Fibroblast of the aortic adventitia (primary cell): ENCODE measurements at regions not wholly inside any gene's neighbourhood (a gene's known extent, or its start where the extent isn't known, plus 50 kb on each side); places are given as distances from the start of the nearest gene placed in this dataset.
A peak's percentile ranks its signal among the peaks of the same experiment; 100 is the strongest.

Source experiments
- DNase-seq: peaks from one replicate; pipeline ENCODE4 v3.0.0-alpha.2; 2010; ENCODE audit warnings: low read depth
- H3K4me3 ChIP-seq: 2 replicates; pipeline ENCODE4 v1.5.1; 2011; ENCODE audit warnings: low read depth, mild to moderate bottlenecking, control low read depth, low read length, moderate library complexity
- TF ChIP-seq, protein P1 (sequence below): IDR thresholded peaks from 2 replicates; pipeline ENCODE4 v1.5.1; 2011; ENCODE audit warnings: mild to moderate bottlenecking, low read length, control low read depth, inconsistent platforms; ENCODE audit not compliant: insufficient read depth

DNA sequence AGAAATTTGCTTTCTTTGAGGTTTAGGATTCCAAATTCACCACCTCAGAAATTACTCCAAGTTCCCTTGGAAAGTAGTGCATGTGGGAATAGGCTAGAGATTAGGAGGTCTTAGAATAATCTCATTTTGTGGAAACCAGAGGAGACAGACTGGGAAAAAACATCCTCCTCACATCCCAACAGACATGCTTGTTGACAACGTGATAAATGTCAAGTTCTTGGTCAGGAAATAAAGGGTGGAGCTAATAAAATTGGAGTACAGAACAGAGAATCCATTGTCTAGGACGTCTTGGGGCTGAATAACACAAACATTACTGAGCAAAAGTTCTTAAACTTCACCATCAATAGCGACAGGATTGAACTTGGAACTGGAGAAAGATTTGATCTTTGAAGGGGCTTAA is 233.4 kb downstream of the PABPC4L start:
- TF ChIP-seq, protein P1, sequence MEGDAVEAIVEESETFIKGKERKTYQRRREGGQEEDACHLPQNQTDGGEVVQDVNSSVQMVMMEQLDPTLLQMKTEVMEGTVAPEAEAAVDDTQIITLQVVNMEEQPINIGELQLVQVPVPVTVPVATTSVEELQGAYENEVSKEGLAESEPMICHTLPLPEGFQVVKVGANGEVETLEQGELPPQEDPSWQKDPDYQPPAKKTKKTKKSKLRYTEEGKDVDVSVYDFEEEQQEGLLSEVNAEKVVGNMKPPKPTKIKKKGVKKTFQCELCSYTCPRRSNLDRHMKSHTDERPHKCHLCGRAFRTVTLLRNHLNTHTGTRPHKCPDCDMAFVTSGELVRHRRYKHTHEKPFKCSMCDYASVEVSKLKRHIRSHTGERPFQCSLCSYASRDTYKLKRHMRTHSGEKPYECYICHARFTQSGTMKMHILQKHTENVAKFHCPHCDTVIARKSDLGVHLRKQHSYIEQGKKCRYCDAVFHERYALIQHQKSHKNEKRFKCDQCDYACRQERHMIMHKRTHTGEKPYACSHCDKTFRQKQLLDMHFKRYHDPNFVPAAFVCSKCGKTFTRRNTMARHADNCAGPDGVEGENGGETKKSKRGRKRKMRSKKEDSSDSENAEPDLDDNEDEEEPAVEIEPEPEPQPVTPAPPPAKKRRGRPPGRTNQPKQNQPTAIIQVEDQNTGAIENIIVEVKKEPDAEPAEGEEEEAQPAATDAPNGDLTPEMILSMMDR: no peak
- H3K4me3 ChIP-seq: no peak overlapping the region
- DNase-seq: no peak

DNA sequence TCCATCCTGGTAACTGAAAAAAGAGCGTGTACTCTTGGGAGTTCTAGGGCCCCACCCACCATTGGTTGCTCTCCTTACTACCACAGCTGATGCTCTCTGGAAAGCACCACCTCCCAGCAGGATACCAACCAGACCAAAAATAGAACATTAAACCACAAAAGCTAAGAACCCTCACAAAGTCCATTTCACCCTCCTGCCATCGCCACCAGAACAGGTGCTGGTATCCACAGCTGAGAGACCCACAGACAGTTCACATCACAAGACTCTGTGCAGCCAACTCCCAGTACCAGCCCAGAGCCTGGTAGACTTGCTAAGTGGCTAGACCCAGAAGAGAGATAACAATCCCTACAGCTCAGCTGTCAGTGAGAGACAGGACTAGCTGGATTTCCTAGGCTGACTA is 240.6 kb downstream of the PABPC4L start:
- TF ChIP-seq, protein P1: no peak
- no peak for DNase-seq
- H3K4me3 ChIP-seq: no peak overlapping the region

DNA sequence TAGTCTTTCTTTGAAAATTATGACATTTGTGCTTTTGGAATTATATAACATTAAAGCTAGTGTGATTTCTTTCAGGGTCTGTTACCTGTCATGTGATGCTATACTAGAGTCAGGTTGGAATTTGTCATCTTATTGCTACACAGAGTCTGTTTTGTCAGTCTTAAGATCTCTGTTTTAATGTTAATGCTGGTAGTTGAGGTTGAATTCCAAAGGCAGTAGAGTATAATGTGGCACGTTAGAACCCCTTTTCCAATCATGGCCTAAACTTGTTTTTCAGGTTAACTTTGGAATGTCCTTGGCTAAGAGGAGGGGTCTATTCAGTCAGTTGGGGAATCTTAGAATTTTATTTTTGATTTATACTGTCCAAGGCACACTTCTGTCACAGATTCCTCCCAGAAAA is 258.5 kb downstream of the PABPC4L start:
- no peak overlapping the region for H3K4me3 ChIP-seq
- TF ChIP-seq, protein P1: no peak
- no peak for DNase-seq

DNA sequence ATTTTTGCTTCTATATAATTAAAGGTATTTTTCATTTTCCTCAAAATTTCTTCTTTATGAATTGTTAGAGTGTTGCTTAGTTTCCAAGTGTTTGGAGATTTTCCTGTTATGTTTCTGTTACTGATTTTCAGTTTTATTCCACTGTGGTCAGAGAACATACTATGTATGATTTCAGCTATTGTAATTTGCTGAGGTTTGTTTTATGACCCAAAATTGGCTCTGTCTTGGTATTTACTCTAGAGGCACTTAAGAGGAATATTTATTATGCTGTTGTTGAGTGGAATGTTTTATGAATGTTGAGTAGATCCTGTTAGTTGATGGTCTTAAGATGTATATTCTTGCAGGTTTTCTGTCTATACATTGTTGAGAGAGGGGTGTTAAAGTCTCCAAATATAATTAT is 263.5 kb downstream of the PABPC4L start:
- TF ChIP-seq, protein P1: no peak
- H3K4me3 ChIP-seq: no peak overlapping the region
- no peak for DNase-seq

DNA sequence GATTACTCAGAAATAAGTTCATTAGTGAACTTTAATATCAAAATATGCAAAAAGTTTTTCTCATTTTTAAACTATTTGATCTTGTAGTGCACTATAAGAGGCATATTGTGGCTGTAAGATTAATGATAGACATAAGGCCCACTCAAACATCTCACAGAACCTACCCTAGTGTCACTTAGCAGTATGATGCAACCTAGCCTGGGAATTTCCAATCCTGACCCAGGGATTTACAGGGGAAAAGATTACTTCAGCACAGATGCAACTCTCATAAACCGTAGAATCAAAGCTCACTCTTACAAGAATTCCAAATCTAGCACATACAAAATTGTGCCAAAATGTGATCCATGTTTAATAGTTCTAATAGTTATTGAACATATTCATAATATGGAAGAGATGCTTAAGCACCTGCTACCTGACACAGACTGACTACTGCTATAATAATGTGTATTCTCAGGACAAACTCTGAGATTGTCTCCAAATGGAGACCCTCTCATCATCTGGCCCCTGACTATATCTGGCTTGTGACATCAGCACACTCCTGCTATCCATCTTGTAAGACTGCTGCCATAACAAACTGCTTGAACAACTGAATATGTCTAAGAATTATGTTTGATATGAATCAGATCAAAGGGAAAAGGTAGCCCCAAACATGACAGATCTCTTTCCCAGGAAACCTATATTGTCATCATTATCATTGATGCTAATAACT is 271.9 kb downstream of the PABPC4L start:
- TF ChIP-seq, protein P1: no peak
- no peak for DNase-seq
- no peak overlapping the region for H3K4me3 ChIP-seq

DNA sequence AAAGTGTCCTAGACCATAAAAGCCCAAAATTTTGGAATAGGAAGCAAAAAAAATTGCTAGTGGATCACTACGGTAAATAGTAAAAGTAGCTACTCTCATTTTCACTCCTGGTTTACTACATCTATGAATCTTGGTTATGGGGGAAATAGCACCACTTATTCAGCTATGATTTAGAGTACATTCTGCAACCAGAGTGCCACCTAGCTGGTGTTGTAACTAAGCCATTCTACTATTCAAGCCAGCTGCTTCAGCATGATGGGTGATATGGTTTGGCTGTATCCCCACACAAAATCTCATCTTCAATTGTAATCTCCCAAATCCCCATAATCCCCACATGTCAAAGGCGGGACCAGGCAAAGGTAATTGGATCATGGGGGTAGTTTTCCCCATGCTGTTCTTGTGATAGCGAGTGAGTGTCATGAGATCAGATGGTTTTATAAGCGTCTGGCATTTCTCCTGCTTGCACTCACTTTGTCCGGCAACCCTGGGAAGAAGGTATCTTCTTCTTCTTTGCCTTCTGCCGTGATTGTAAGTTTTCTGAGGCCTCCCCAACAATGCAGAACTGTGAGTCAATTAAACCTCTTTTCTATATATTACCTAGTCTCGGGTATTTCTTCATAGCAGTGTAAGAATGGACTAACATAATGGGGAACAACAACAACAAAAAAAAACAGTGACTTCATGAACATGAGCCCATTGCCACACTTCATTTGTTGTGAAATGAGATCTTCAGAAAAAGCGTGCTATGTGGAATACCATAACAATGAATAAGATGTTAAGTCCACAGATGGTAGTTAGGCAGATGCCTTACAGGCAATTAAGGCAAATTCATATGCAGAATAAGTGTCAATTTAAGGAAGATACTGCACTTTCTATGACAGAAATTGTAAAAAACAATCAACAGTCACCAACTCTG is 280.1 kb downstream of the PABPC4L start:
- DNase-seq: peak; percentile 36
- H3K4me3 ChIP-seq: no peak overlapping the region
- TF ChIP-seq, protein P1: peak; percentile 32
